C4-2B (cell line): ENCODE measurements at regions not wholly inside any gene's neighbourhood (a gene's known extent, or its start where the extent isn't known, plus 50 kb on each side); places are given as distances from the start of the nearest gene placed in this dataset.

Experiments
- ZFX ChIP-seq: fragments of 450-650 bp; IDR thresholded peaks from 2 replicates; pipeline ENCODE4 v1.6.1; 2017
- TF ChIP-seq, protein P1 (sequence below): fragments of 450-650 bp; conservative IDR thresholded peaks from 2 replicates; pipeline ENCODE4 v1.5.1; 2017; ENCODE audit warnings: mild to moderate bottlenecking

DNA sequence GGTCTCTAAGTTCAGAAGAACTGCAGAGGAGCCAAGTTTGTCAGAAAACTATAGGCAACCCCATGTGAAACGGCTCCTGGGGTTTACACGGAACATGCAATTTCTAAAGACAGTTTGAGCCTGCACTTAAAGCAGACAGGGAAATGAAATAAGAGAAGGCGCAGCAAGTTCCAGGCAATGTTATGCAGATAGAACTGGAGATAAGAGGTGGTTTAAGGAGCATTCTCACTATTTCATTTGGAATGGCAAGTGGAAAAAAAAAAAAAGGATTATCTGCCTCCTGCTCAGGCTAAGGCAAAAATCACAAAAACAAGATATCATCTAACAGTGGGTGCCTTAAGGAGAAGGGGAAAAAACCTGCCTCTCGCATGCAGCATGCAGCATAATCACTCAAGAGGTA, 2252.4 kb downstream of the MAT2B start:
- TF ChIP-seq, protein P1, sequence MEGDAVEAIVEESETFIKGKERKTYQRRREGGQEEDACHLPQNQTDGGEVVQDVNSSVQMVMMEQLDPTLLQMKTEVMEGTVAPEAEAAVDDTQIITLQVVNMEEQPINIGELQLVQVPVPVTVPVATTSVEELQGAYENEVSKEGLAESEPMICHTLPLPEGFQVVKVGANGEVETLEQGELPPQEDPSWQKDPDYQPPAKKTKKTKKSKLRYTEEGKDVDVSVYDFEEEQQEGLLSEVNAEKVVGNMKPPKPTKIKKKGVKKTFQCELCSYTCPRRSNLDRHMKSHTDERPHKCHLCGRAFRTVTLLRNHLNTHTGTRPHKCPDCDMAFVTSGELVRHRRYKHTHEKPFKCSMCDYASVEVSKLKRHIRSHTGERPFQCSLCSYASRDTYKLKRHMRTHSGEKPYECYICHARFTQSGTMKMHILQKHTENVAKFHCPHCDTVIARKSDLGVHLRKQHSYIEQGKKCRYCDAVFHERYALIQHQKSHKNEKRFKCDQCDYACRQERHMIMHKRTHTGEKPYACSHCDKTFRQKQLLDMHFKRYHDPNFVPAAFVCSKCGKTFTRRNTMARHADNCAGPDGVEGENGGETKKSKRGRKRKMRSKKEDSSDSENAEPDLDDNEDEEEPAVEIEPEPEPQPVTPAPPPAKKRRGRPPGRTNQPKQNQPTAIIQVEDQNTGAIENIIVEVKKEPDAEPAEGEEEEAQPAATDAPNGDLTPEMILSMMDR = no peak
- TF ChIP-seq ZFX = no peak
